ENCODE measurements at regions not wholly inside any gene's neighbourhood (a gene's known extent, or its start where the extent isn't known, plus 50 kb on each side); places are given as distances from the start of the nearest gene placed in this dataset.

DNA sequence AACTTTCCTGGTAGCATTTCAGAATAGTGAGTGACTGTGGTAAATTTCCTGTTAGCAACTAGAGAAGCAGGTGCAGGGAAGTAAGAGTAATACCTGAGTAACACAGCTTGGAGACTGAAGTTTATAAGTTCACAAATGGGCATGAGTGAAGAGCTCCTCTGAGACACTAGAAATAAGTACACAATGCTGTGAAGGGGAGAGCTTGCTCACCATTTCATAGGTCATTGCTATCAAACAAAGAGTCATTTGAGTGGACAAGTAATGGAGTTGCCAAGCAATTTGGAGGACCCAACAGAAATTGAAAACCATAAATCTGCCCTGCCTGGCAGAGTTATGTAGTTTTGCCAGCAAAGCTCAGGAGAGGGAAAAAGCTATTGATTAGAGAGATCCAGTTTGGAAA, 523.6 kb downstream of the TRAM1L1 start:
- TF ChIP-seq, protein P1, sequence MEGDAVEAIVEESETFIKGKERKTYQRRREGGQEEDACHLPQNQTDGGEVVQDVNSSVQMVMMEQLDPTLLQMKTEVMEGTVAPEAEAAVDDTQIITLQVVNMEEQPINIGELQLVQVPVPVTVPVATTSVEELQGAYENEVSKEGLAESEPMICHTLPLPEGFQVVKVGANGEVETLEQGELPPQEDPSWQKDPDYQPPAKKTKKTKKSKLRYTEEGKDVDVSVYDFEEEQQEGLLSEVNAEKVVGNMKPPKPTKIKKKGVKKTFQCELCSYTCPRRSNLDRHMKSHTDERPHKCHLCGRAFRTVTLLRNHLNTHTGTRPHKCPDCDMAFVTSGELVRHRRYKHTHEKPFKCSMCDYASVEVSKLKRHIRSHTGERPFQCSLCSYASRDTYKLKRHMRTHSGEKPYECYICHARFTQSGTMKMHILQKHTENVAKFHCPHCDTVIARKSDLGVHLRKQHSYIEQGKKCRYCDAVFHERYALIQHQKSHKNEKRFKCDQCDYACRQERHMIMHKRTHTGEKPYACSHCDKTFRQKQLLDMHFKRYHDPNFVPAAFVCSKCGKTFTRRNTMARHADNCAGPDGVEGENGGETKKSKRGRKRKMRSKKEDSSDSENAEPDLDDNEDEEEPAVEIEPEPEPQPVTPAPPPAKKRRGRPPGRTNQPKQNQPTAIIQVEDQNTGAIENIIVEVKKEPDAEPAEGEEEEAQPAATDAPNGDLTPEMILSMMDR (conservative IDR thresholded peaks at IDR 0.05; ENCODE audit: low read depth in 2 of 2): no peak
- TF ChIP-seq POLR2AphosphoS5 (IDR thresholded peaks at IDR 0.05; ENCODE audit: low read depth) (no peak), EZH2 (IDR thresholded peaks at IDR 0.05; ENCODE audit: low read depth, unreplicated experiment) (no peak), JUNB (IDR thresholded peaks at IDR 0.05; ENCODE audit: unreplicated experiment) (no peak), ZNF114 (CRISPR knock-in tag; IDR thresholded peaks at IDR 0.05) (no peak), EZH2phosphoT487 (IDR thresholded peaks at IDR 0.05; ENCODE audit: unreplicated experiment) (no peak), NANOG (IDR thresholded peaks at IDR 0.05; ENCODE audit: borderline replicate concordance) (no peak), CREB1 (CRISPR knock-in tag; IDR thresholded peaks at IDR 0.05; ENCODE audit: low read depth) (no peak), STAT1 (IDR thresholded peaks at IDR 0.05; ENCODE audit: unreplicated experiment) (no peak), ZNF331 (CRISPR knock-in tag; IDR thresholded peaks at IDR 0.05; ENCODE audit: low read depth) (no peak)
- TF ChIP-seq, protein P2, sequence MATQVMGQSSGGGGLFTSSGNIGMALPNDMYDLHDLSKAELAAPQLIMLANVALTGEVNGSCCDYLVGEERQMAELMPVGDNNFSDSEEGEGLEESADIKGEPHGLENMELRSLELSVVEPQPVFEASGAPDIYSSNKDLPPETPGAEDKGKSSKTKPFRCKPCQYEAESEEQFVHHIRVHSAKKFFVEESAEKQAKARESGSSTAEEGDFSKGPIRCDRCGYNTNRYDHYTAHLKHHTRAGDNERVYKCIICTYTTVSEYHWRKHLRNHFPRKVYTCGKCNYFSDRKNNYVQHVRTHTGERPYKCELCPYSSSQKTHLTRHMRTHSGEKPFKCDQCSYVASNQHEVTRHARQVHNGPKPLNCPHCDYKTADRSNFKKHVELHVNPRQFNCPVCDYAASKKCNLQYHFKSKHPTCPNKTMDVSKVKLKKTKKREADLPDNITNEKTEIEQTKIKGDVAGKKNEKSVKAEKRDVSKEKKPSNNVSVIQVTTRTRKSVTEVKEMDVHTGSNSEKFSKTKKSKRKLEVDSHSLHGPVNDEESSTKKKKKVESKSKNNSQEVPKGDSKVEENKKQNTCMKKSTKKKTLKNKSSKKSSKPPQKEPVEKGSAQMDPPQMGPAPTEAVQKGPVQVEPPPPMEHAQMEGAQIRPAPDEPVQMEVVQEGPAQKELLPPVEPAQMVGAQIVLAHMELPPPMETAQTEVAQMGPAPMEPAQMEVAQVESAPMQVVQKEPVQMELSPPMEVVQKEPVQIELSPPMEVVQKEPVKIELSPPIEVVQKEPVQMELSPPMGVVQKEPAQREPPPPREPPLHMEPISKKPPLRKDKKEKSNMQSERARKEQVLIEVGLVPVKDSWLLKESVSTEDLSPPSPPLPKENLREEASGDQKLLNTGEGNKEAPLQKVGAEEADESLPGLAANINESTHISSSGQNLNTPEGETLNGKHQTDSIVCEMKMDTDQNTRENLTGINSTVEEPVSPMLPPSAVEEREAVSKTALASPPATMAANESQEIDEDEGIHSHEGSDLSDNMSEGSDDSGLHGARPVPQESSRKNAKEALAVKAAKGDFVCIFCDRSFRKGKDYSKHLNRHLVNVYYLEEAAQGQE (IDR thresholded peaks at IDR 0.05; ENCODE audit: unreplicated experiment): no peak
- TF ChIP-seq, protein P3, sequence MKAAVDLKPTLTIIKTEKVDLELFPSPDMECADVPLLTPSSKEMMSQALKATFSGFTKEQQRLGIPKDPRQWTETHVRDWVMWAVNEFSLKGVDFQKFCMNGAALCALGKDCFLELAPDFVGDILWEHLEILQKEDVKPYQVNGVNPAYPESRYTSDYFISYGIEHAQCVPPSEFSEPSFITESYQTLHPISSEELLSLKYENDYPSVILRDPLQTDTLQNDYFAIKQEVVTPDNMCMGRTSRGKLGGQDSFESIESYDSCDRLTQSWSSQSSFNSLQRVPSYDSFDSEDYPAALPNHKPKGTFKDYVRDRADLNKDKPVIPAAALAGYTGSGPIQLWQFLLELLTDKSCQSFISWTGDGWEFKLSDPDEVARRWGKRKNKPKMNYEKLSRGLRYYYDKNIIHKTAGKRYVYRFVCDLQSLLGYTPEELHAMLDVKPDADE (IDR thresholded peaks at IDR 0.05): no peak
- TF ChIP-seq, protein P4, sequence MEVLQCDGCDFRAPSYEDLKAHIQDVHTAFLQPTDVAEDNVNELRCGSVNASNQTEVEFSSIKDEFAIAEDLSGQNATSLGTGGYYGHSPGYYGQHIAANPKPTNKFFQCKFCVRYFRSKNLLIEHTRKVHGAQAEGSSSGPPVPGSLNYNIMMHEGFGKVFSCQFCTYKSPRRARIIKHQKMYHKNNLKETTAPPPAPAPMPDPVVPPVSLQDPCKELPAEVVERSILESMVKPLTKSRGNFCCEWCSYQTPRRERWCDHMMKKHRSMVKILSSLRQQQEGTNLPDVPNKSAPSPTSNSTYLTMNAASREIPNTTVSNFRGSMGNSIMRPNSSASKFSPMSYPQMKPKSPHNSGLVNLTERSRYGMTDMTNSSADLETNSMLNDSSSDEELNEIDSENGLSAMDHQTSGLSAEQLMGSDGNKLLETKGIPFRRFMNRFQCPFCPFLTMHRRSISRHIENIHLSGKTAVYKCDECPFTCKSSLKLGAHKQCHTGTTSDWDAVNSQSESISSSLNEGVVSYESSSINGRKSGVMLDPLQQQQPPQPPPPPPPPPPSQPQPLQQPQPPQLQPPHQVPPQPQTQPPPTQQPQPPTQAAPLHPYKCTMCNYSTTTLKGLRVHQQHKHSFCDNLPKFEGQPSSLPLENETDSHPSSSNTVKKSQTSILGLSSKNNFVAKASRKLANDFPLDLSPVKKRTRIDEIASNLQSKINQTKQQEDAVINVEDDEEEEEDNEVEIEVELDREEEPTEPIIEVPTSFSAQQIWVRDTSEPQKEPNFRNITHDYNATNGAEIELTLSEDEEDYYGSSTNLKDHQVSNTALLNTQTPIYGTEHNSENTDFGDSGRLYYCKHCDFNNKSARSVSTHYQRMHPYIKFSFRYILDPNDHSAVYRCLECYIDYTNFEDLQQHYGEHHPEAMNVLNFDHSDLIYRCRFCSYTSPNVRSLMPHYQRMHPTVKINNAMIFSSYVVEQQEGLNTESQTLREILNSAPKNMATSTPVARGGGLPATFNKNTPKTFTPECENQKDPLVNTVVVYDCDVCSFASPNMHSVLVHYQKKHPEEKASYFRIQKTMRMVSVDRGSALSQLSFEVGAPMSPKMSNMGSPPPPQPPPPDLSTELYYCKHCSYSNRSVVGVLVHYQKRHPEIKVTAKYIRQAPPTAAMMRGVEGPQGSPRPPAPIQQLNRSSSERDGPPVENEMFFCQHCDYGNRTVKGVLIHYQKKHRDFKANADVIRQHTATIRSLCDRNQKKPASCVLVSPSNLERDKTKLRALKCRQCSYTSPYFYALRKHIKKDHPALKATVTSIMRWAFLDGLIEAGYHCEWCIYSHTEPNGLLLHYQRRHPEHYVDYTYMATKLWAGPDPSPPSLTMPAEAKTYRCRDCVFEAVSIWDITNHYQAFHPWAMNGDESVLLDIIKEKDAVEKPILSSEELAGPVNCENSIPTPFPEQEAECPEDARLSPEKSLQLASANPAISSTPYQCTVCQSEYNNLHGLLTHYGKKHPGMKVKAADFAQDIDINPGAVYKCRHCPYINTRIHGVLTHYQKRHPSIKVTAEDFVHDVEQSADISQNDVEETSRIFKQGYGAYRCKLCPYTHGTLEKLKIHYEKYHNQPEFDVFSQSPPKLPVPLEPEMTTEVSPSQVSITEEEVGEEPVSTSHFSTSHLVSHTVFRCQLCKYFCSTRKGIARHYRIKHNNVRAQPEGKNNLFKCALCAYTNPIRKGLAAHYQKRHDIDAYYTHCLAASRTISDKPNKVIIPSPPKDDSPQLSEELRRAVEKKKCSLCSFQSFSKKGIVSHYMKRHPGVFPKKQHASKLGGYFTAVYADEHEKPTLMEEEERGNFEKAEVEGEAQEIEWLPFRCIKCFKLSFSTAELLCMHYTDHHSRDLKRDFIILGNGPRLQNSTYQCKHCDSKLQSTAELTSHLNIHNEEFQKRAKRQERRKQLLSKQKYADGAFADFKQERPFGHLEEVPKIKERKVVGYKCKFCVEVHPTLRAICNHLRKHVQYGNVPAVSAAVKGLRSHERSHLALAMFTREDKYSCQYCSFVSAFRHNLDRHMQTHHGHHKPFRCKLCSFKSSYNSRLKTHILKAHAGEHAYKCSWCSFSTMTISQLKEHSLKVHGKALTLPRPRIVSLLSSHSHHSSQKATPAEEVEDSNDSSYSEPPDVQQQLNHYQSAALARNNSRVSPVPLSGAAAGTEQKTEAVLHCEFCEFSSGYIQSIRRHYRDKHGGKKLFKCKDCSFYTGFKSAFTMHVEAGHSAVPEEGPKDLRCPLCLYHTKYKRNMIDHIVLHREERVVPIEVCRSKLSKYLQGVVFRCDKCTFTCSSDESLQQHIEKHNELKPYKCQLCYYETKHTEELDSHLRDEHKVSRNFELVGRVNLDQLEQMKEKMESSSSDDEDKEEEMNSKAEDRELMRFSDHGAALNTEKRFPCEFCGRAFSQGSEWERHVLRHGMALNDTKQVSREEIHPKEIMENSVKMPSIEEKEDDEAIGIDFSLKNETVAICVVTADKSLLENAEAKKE (CRISPR knock-in tag; IDR thresholded peaks at IDR 0.05): no peak

All from GM23338 (cell line).